ENCODE measurements at regions not wholly inside any gene's neighbourhood (a gene's known extent, or its start where the extent isn't known, plus 50 kb on each side); places are given as distances from the start of the nearest gene placed in this dataset.

DNA sequence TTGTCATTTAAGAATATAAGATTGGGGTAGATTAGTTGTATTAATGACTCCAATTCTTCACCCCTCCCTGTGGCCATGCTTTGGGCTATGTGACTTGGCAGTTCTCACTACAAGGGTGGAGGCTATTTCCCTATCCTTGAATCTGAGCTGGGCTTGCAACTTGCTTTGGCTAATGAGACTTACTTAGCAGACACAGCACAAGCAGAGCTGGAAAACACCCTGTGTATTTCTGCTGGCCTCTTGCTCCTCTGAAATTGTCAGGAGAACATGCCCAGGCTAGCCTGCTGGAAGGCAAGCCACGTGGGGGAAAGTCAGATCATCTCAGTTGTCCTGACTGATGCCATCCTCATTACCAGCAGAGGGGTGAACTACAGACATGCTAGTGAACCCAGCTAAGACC, 126.5 kb upstream of the HDGFL1 start:
- TF ChIP-seq POLR2AphosphoS5 (IDR thresholded peaks at IDR 0.05; ENCODE audit: low read depth, low read length): no peak
- TF ChIP-seq POLR2A (IDR thresholded peaks at IDR 0.05; ENCODE audit: low read depth, low read length): no peak
- 0 out of 2 replicates have a peak, but pooled peaks have one; percentile 4 for TF ChIP-seq TAF1 (IDR thresholded peaks at IDR 0.05; ENCODE audit: borderline replicate concordance, low read depth, low read length)

Data from GM12892 (cell line).